NCI-H1105 treated with DMSO at 0.1 percent for 48 hours (cell line): ENCODE measurements at regions not wholly inside any gene's neighbourhood (a gene's known extent, or its start where the extent isn't known, plus 50 kb on each side); places are given as distances from the start of the nearest gene placed in this dataset.
"Not testable (repeated sequence)": the region's sequence is repeated elsewhere in the genome, so short reads cannot be mapped to it uniquely, and the experiment has no call there.

ENCODE experiments used
- DNase-seq: peaks from one replicate; lab custom pipeline; 2025; lab: John Stamatoyannopoulos, UW

DNA sequence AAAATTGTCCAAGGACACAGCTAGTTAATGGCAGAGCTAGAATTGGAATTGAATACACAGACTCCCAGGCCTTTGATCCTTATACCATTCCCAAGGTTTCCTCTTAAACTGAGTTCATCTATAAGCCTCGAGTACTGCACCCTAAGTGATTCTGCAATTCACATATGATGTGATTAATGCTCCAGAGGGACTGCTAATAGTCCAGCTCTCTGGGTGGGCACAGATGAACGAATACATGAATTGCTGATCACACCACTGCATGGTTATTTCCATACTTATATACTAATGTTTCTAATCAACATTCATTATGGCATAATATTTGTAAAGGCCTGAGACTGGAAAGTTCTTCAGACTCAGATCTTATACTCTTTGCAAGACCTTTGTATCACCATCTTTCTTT is 101.8 kb downstream of the NUFIP1 start:
- no peak for DNase-seq

DNA sequence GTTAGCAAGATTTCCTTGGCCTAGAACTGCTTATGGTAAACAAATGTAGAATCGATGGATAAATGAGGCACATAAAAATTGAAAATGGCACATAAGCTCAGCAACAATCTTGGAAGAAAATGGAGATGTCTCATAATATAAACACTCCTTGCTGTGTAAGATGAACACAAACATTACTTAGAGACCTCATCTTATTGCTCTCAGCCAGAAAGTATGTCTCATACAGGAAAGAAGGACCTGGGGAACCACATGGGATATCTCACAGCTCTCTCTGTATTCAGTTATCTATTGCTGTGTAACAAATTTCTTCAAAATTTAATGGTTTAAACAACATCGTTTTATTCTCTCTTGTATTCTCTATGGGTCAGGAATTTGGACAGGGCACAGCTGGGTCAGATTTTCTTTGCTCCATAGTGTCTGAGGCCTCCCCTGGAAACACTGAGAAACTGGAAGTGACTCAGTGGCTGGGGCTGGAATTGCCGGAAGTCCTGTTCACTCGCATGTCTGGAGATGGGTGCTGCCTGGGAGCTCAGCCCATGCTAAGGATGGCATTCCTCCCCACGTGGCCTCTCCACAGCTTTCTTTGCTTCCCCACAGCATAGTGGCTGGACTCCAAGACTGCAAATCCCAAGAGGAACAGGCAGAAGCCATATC is 105.1 kb downstream of the NUFIP1 start:
- no peak for DNase-seq

DNA sequence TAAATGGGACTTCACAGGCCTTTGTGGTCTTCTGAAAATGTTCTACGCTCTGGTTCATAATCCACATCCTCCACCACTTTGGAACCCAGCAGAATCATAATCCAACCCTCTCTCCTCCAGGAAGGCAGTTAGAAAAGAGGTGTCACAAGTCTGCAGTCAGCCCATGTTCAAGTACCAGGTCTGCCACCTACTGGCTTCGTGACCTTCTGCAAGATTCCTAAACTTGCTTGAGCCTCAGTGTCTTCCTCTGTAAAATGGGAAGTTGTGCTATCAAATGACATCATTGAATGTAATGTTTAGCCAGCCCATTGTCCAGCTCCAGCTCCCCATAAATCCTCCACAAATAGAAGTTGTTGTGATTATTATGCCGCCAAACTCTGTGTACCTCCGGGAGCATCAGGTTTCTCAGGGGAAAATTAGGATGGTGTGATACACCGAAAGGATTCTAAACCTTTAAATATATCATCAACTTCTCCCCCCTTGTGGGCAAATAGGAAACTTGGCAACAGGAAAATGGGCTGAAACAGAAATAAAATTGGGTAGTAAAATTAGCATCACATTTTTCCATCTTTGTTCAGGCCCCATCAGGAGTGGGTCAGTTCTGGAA is 109.7 kb downstream of the NUFIP1 start:
- no peak for DNase-seq

DNA sequence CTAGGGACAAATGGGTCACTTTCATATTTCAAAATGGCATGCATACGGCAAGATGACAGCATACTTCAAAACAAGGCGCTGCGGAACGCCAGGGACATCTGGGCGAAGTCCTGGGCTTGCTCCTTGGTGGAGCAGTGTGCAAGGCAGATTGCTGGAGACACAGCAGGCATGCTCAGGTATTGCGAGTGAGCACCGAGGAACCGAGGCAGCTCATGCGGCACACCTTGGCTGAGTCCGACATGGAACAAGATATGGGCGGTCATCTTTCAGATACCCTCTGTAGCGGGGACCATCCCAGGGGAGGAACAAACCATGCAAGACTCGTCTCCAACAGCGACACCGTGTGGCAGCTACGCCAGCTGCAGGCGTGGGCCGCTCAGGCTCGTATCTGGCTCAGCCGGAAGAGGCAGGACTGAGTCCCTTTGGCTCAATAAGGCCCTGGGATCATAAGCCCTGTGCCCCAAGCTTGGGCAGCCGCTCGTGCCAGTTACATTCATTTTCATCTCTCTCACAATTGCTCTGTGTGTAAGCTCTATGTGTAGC is 112.4 kb downstream of the NUFIP1 start:
- DNase-seq, result no peak

DNA sequence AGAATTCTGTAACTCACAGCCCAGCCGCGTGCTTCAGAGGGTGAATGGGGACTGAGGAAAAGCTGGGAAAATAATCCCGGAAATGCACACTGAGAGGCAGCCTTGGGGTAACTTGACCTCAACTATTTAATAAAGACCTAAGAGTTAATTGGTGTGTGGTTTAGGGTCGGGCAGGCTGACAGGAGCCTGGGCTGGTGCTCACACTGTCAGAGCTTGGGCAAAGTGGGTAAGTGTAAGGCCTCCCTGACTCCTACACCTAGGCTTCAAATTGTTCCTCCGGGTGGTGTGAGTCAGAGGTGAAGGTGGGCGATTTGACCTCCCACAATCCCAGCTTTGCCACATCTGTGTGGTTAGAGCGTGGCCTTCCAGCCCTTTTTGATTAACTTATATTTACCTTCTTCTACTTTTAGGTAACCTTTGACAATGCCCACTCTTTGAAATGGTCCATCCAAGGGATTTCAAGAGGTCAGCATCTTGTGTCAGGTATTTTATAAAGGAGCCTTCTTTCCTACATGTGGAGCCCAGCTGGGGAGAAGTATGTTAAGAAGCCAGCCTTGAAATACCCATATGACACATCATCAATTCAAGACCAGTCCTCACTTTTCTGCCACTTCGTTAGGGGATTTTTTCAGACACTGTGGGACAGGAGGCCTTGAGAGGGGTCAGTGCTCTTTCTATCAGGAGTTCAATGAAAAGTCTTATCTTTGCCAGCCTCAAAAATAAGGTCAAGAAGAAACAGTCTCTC is 114.2 kb downstream of the NUFIP1 start:
- DNase-seq, result no peak

DNA sequence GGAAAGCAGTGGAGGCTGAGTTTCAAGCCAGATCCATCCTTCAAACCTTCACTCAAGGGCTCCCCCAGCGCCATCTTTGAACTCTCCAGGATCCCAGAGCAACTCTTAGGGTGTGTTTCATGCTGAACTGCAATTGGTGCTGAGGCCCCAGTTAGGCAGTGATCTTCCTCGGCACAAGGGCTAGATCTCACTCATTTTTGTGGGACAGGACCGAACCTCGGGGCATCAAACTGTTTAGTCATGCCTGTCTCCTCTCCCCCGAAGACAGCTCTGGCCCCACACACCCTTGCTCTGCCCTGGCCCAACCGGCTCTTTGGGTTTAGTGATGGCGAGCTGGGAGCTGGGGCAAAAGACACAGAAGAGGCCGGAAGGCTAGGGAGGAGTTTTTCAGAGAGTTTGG is 115.1 kb downstream of the NUFIP1 start:
- no peak for DNase-seq

DNA sequence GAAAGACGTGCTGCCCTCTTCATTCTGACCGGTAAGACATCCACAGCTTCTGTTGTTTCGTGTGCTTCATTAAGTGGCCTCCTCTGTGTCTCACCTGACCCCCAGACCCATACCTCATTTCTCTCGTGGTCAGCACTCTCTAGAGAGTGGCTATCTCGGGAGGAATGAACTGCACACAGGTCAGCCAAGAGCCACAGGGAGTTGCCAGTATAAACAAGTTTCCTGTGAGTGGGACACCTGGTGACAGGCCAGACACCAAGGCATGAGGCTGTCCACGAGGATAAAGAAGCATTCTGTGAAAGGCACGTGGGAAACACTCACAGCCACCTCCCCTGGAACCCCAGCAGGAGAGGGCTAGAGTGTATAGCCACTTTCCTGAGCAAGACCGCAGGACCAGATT is 115.8 kb downstream of the NUFIP1 start:
- DNase-seq, result no peak

DNA sequence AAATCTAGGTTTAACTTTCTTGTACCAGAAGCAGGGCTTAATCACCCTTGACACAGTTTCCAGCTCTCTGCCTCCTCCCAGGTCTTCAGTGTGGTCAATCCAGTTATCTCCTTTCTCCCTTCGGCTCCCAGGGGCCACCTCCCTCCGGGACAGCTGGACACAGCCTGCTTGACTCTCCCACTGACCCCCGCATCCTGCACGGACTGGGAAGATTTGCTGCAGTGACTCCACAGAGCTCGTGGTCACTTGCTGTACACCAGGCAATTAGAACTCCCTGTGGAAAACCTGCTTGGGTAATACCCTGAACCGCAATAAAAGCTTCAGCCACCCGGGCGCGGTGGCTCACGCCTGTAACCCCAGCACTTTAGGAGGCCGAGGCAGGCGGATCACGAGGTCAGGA is 116.5 kb downstream of the NUFIP1 start:
- DNase-seq, result no peak

DNA sequence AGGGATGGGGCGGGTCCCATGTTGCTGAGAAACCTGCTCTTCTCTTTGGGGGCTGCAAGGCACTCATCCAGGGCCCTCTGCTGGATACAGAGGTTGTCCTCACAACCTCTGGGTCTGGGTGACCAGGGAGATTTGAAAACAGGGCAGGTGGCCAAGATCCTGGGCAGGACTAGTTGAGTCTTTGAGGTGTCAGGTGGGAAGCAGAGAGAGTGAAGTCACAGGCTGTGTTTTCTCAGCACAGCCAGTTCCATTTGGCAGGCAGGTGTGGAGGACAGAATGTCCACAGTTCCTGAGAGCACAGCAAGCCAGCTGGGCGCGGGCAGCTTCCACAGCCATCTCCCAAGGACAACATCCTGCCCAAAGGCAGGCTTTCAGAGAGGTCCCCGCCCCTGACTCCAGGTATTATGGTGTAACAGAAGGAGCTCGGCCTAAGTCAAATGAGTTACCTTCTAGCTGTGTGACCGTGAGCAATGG is 118.8 kb downstream of the NUFIP1 start:
- no peak for DNase-seq

DNA sequence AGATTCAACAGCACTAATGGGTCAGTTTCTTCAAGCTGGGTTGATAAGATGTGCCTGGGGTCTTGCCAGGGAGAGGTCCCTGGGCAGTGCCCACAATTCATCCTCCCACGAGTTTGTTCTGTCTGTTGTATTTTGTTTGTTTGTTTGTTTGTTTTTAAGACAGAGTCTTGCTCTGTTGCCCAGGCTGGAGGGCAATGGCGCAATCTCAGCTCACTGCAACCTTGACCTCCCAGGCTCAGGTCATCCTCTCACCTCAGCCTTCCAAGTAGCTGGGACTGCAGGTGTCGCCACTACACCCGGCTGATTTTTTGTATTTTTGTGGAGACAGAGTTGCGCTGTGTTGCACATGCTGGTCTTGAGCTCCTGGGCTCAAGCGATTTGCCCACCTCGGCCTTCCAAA is 120.1 kb downstream of the NUFIP1 start:
- DNase-seq, result no peak

DNA sequence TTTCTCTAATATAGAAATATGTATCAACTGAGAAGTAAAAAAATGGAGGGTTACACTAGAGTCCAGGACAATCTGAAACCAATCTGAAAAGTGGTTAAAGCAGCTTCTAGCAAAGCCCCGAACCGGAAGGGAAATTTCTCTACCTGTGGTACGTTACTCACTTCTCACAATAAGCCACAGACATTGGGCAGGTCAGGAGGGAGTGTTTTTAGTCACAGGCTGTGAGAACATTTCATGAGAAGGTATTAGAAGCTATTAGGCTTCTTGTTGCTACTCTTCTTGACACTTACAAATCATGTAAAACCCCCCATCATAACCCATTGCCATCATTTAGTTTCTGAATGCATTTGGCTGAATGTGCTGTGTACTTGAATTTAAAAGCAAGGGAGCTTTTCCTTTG is 120.9 kb downstream of the NUFIP1 start:
- DNase-seq, result no peak

DNA sequence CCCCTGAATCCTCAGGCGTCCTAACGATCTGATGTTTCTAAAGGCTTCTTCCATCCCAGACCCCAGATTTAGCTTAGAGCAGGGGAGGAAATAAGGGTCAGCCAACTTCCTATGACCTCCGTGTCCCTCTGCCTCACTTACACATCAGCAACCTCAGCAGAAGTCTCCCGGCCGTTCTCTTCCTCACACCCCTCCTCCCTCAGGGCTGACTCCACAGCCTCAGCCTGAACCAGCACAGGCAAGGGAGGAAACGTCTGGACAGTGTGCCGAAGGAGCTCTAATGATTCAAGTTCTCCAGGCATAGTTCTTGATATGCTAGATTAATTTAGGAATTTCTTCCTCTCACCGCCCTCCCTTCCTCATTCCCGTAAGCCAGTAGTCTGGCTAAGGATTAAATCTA is 121.4 kb downstream of the NUFIP1 start:
- DNase-seq, result no peak

DNA sequence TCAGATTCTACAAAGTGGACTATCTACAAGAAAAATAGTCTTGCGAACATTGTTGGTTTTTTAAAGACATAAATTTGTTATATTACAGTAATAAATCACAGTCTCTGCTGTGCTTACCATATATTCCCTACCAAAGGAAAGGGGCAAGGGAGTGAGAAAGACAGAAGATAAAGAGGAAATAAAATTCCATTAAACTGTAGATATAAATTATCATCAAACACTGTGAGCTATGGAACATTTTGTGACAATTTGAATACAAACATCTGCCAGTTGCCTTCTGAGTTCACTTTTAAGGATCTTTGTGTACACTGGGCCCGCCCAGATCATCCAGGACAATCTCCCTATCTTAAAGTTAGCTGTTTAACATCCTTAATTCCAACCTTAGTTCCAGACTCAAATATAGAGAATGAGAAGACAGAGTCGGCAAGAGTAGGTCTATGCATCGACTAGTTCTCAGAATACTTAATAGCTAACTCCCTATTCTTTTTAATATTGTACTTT is 122.8 kb downstream of the NUFIP1 start:
- no peak for DNase-seq

DNA sequence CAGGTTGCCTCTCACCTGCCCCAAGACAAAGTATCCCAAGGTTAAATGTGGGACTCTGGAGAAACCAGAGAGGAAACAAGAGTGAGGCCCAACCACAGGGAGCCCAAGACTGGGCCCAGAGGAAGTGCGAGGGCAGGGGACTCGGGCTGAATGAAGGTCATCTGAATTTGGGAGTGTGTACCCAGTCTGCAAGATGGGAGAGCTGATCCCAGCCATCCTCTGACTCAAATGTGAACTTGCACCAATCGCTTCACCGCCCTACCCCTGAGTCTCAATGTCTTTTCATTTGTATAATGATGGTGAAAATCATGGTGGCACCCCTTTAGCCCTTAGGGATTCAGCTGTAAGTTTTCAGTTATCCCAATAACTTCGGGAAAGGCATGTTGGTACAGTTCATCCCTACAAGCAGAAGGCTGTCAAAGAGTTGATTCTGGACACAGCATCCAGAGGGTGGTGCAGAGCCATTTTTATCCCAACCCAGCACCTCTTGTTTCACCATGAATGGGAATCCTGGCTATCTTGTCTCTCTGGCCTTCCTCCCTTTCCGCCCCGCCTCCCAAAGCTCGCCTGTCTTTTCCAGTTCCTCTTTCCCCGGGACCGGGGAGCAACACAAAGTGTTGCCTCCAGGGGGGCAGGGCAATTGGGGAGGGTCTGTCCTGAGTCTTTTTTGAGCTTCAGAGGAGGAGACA is 123.4 kb downstream of the NUFIP1 start:
- no peak for DNase-seq

DNA sequence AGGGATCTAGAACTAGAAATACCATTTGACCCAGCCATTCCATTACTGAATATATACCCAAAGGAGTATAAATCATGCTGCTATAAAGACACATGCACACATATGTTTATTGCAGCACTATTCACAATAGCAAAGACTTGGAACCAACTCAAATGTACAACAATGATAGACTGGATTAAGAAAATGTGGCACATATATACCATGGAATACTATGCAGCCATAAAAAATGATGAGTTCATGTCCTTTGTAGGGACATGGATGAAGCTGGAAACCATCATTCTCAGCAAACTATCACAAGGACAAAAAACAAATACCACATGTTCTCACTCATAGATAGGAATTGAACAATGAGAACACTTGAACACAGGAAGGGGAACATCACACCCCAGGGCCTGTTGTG is 125.6 kb downstream of the NUFIP1 start:
- not testable (repeated sequence) for DNase-seq

DNA sequence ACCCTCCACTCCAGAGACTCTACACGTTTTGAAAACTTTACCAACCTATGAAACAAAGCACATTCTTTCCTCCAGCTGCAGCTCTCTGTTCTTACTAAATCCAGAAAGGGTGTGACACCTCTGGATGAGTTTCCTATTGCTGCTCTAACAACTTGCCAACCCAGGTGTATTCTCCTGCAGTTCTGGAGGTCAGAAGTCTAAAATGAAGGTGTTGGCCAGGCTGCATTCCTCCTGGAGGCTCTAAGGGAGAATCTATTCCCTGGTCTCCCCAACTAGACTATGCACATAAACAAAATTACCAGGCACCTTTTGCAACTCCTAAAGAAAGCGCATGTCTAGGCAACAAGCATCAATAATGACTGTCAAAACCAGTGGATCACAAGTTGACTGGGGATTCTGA is 128.8 kb downstream of the NUFIP1 start:
- DNase-seq, result no peak

DNA sequence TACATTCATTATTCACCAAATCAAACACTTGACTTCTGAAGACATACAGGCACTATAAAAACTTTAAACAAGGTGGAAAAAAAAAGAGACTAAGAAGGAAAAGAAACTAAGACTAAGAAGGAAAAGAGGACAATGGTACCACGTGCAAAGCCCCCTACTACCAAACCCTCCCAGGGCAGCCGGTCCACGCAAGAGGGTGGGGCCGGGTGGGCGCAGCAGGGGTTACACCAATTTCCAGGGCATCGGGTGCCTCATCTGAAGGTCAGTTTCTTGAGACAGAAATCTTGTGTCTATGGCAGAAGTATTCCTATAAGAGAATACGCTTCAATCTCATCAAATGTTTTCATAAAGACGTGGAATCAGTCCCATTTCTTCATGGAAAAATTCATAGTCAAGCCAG is 131.5 kb downstream of the NUFIP1 start:
- no peak for DNase-seq

DNA sequence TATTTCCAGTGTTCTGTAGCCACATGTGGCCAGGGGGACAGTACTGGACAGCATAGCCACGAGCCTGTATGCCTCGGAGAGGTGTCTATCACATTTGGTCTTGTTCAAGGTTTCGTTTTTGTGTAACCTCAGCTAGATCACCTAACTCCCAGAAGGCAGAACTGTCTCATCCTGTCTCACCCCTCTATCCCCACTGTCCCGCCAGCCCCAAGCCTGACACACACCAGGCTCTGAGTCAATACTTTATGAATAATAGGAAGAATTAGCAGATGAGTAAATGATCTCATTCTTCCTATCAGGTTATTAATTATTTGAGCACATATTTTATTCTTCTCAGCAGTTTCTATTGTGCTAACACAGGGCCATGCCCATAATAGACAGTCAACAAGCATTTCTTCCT is 132.2 kb downstream of the NUFIP1 start:
- no peak for DNase-seq

DNA sequence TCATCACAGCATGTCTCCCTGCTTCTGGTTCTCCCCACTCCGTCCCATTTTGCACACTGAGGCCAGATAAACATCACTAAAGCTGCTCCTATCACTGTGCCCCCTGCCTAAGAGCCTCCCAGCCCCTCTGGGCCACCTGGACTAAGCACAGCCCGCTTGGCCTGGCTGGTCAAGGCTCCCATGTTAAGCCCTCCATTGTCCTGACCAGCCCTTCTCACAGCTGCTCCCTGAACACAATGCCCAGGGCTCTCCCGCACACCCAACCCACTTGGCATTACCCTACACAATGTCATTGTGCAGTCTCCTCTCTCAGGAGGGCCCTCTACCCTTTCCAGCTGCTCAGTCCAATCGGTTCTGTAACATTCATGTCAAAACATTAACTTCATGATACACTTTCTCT is 133.4 kb downstream of the NUFIP1 start:
- DNase-seq, result no peak

DNA sequence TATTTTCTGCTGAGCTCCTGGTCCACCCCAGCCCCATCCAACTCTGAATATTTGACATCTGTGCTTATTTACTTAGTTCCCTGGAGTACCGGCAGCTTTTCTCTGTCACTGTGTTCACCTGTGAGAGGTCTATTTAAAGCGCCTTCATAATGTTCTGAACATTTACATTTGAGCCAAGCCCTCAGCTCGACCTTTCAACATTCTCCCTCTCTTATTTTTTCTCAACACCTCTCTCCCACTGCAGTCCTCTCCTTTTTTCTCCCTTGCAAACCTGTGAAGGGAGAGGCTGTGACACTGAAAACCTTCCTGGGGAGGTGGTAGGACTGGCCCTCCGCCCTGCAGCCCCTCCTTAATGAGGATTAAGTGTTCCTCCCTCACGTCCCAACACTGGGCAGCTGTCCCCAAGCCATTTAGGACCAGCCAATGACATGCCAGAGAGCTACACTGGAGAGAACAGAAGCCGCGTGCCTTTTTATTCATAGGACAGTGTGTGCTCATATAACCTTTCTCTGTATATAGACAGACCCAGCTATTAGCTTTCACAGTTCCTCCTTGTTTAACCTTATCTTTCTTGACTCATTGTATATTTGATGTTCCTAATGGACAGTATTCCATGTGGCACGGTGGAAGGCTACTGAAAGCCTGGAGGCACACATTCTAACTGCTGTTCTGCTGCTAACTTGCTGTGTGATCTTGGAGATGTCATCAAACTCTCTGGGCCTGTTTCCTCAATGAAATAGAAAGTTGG is 134.8 kb downstream of the NUFIP1 start:
- DNase-seq, result peak; percentile 56

DNA sequence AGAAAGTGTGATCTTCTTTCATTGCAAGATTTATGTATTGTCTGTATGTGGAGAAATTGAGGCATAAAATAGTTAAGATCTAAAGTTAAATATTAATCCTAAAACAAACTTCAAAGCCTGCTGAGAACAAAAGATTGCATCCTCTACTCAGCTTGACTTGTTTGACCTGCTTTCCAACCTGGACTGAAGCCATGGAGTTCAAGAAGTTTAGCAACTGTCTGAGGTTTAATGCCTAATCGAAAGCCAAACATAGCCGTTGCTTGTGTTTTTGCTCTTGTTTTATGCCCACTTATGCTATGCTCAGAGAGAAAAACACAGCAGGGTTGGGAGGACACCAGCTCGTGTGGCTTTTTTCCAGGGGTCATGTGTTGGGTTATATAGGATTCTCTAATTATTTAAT is 135.6 kb downstream of the NUFIP1 start:
- peak; percentile 4 for DNase-seq
